ENCODE measurements at regions not wholly inside any gene's neighbourhood (a gene's known extent, or its start where the extent isn't known, plus 50 kb on each side); places are given as distances from the start of the nearest gene placed in this dataset.

DNA sequence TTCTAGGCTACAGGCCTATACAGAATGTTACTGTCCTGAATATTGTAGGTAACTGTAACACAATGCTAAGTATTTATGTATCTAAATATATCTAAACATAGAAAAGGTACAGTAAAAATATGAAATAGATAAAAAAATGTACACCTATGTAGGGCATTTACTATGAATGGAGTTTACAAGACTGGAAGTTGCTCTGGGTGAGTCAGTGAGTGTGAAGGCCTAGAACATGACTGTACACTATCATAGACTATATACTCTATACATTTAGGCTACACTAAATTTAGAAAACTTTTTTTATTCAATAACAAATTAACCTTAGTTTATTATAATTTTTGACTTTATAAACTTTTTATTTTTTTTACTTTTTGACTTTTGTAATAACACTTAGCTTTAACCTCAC lies 136.9 kb downstream of the DUSP10 start:
- TF ChIP-seq POLR2A (IDR thresholded peaks at IDR 0.05): no peak
- TF ChIP-seq, protein P1, sequence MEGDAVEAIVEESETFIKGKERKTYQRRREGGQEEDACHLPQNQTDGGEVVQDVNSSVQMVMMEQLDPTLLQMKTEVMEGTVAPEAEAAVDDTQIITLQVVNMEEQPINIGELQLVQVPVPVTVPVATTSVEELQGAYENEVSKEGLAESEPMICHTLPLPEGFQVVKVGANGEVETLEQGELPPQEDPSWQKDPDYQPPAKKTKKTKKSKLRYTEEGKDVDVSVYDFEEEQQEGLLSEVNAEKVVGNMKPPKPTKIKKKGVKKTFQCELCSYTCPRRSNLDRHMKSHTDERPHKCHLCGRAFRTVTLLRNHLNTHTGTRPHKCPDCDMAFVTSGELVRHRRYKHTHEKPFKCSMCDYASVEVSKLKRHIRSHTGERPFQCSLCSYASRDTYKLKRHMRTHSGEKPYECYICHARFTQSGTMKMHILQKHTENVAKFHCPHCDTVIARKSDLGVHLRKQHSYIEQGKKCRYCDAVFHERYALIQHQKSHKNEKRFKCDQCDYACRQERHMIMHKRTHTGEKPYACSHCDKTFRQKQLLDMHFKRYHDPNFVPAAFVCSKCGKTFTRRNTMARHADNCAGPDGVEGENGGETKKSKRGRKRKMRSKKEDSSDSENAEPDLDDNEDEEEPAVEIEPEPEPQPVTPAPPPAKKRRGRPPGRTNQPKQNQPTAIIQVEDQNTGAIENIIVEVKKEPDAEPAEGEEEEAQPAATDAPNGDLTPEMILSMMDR (IDR thresholded peaks at IDR 0.05 in 4 of 5, conservative IDR thresholded peaks at IDR 0.05 in 1 of 5): no peak
